Esophagus muscularis mucosa (tissue), 4 donors: ENCODE measurements at regions not wholly inside any gene's neighbourhood (a gene's known extent, or its start where the extent isn't known, plus 50 kb on each side); places are given as distances from the start of the nearest gene placed in this dataset.

Experiments
- DNase-seq: peaks from one replicate; pipeline ENCODE4 v3.0.0-alpha.2; 2017; ENCODE audit errors: extremely low spot score
- H3K27ac ChIP-seq, 4 donors: fragments of 200-600 bp; sonication (generic); replicated peaks in 1 of 4; 1 replicate in 3 of 4; 2 replicates in 1 of 4; pipeline ENCODE4 v1.5.1; 2016 to 2019; ENCODE audit warnings: mild to moderate bottlenecking in 1 of 4
- H3K27me3 ChIP-seq, 4 donors: fragments of 200-600 bp; sonication (generic); one replicate each; pipeline versions ENCODE4 v1.5.1 to v1.6.0; 2016 to 2019
- H3K36me3 ChIP-seq, 4 donors: fragments of 200-600 bp; sonication (generic); one replicate each; pipeline ENCODE4 v1.5.1; 2016 to 2019
- H3K4me1 ChIP-seq, 4 donors: fragments of 200-600 bp; sonication (generic); one replicate each; pipeline ENCODE4 v1.5.1; 2016 to 2019
- H3K4me3 ChIP-seq, 4 donors: fragments of 200-600 bp; sonication (generic); 1 replicate in 2 of 4; 2 replicates in 2 of 4; pipeline ENCODE4 v1.5.1; 2016 to 2019; ENCODE audit warnings: mild to moderate bottlenecking in 4 of 4, moderate library complexity in 1 of 4
- H3K9me3 ChIP-seq, 4 donors: fragments of 200-600 bp; sonication (generic); 1 replicate in 3 of 4; 2 replicates in 1 of 4; pipeline ENCODE4 v1.5.1; 2016 to 2019
- CTCF ChIP-seq, 3 experiments: fragments of 200-600 bp in 2 of 3; fragments of 450-650 bp in 1 of 3; sonication (generic) in 2 of 3; IDR thresholded peaks; one replicate each; pipeline ENCODE4 v1.5.1; 2017 to 2019; ENCODE audit warnings: antibody characterized with exemption in 3 of 3, mild to moderate bottlenecking in 2 of 3, moderate library complexity in 1 of 3
- EP300 ChIP-seq: sonication (generic); formaldehyde crosslinking; IDR thresholded peaks from one replicate; pipeline ENCODE4 v1.6.1; 2017; ENCODE audit warnings: antibody characterized with exemption
- POLR2A ChIP-seq: fragments of 450-650 bp; IDR thresholded peaks from one replicate; pipeline ENCODE4 v1.6.1; 2017; ENCODE audit warnings: antibody characterized with exemption, moderate library complexity, mild to moderate bottlenecking, low read depth
- POLR2AphosphoS5 ChIP-seq, 2 donors: sonication (generic); formaldehyde crosslinking; IDR thresholded peaks; one replicate each; pipeline ENCODE4 v1.6.1; 2017; ENCODE audit warnings: antibody characterized with exemption in 2 of 2
- WGBS: methylation state at CpG from one replicate; pipeline ENCODE4 v1.1.5; 2018; 5-methylcytosine and 5-hydroxymethylcytosine counted together
- intact Hi-C: fragments of 100-400 bp; cut with DNase I; formaldehyde crosslinking; loops from one replicate; pipeline ENCODE4 v1.15.1; 2023

GRCh38 chr15:96234109-96234892 is 96.2 kb upstream of the NR2F2 start:
- H3K27ac ChIP-seq = no peak overlapping the region
- DNase-seq = no peak

GRCh38 chr15:96237002-96237401 is 93.5 kb upstream of the NR2F2 start:
- Histone ChIP-seq H3K4me1 (no peaks in the 10 kb centered on the region), H3K36me3 (no peaks in the 10 kb centered on the region), H3K27ac (no peak overlapping the region), H3K27me3 (no peaks in the 10 kb centered on the region), H3K4me3 (no peak overlapping the region), H3K9me3 (peaks cover 0 to 8% (median 0%) of the 10 kb centered on the region in 4 donors)
- TF ChIP-seq POLR2A (no peak), POLR2AphosphoS5 (IDR thresholded peaks at IDR 0.05) (no peak), EP300 (no peak), CTCF (IDR thresholded peaks at IDR 0.05) (no peak)
- intact Hi-C loops = no loop called here
- DNase-seq = no peak
- 83% methylated on average over 1 of the region's 1 CpG for WGBS

More at GRCh38 chr15:96234109-96234892, 96.2 kb upstream of the NR2F2 start:
- WGBS = 91% methylated on average over 9 of the region's 12 CpGs
- H3K27me3 ChIP-seq = no peaks in the 10 kb centered on the region
- no peak overlapping the region for H3K4me3 ChIP-seq
- no peak for TF ChIP-seq EP300
- TF ChIP-seq POLR2A = no peak
- TF ChIP-seq POLR2AphosphoS5 (IDR thresholded peaks at IDR 0.05) = no peak
- TF ChIP-seq CTCF (IDR thresholded peaks at IDR 0.05) = no peak
- no peaks in the 10 kb centered on the region for H3K4me1 ChIP-seq
- intact Hi-C loops = no loop called here
- no peaks in the 10 kb centered on the region for H3K36me3 ChIP-seq
- no peaks in the 10 kb centered on the region for H3K9me3 ChIP-seq

- no peaks in the 10 kb centered on the region for H3K27me3 ChIP-seq
- 88% methylated on average over 1 of the region's 1 CpG for WGBS
- intact Hi-C loops = no loop called here
- no peak for DNase-seq
- H3K4me3 ChIP-seq = no peak overlapping the region
- H3K4me1 ChIP-seq = no peaks in the 10 kb centered on the region
- TF ChIP-seq CTCF (IDR thresholded peaks at IDR 0.05) (no peak), POLR2A (no peak), EP300 (no peak), POLR2AphosphoS5 (IDR thresholded peaks at IDR 0.05) (no peak)
- H3K36me3 ChIP-seq = no peaks in the 10 kb centered on the region
- no peak overlapping the region for H3K27ac ChIP-seq
- peaks cover 0 to 8% (median 0%) of the 10 kb centered on the region in 4 donors for H3K9me3 ChIP-seq
Observed at GRCh38 chr15:96242761-96243160, 87.7 kb upstream of the NR2F2 start.

- DNase-seq = no peak
- Histone ChIP-seq H3K27ac (no peak overlapping the region), H3K27me3 (no peaks in the 10 kb centered on the region), H3K36me3 (no peaks in the 10 kb centered on the region), H3K4me1 (no peaks in the 10 kb centered on the region), H3K4me3 (no peak overlapping the region), H3K9me3 (peaks cover 0 to 8% (median 0%) of the 10 kb centered on the region in 4 donors)
- 70% methylated on average over 4 of the region's 4 CpGs for WGBS
- intact Hi-C loops = no loop called here
- no peak for TF ChIP-seq EP300
- no peak for TF ChIP-seq CTCF (IDR thresholded peaks at IDR 0.05)
- no peak for TF ChIP-seq POLR2AphosphoS5 (IDR thresholded peaks at IDR 0.05)
- TF ChIP-seq POLR2A = no peak
Observed at GRCh38 chr15:96243701-96244100, 86.8 kb upstream of the NR2F2 start.
